ENCODE measurements at regions not wholly inside any gene's neighbourhood (a gene's known extent, or its start where the extent isn't known, plus 50 kb on each side); places are given as distances from the start of the nearest gene placed in this dataset.
"Not testable (repeated sequence)": the region's sequence is repeated elsewhere in the genome, so short reads cannot be mapped to it uniquely, and the experiment has no call there.

DNA sequence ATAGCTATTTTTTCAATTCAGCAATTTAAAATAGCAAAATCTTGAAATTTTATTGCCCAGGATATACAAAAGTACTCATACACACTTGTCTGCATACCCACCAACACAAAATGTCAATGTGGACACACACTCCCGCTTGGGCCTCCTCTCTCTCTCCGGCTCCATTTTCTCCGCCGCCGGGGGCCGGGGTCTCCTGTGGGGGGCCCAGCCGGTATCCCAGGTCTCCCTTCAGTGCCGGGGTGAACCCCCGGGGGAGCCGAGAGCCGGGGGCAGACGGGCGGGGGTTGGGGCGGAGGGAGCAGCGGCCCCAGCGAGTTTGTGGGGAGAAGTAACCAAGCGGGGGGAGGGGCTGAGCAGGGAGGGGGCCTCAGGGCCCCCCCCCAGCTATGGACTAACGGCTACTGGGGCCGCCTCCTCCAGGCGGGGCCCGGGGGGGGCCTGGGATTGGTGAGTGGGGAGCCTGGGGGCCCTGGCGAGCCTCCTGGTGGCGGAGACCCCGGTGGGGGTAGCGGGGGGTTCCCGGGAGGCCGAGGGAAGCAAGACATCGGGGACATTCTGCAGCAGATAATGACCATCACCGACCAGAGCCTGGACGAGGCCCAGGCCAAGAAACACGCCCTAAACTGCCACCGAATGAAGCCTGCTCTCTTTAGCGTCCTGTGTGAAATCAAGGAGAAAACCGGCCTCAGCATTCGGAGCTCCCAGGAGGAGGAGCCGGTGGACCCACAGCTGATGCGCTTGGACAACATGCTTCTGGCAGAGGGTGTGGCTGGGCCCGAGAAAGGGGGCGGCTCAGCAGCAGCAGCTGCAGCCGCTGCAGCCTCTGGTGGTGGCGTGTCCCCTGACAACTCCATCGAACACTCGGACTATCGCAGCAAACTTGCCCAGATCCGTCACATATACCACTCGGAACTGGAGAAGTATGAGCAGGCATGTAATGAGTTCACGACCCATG lies 56.6 kb downstream of the CHST2 start:
- DNase-seq; intact Hi-C loops (cut with DNase I): not testable (repeated sequence)

DNA sequence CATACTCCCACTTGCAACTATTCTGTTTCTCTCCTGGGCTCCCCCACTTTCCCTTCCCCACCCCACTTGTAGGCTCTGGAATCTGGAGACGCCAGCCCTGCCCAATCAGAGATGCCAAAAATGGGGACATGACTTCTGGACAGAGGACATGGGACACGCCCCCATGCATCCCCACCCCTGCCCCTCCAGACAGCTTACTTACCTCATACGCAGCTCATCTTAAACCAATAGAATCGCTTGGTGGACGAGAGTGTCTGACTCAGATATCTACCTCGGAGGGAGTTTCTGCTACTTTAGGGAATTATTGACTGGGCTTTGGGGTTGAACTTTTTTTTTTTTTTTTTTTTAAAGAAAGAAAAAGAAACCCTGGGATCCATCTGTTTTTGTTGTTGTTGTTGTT lies 58.4 kb downstream of the CHST2 start:
- DNase-seq; intact Hi-C loops (cut with DNase I): not testable (repeated sequence)

DNA sequence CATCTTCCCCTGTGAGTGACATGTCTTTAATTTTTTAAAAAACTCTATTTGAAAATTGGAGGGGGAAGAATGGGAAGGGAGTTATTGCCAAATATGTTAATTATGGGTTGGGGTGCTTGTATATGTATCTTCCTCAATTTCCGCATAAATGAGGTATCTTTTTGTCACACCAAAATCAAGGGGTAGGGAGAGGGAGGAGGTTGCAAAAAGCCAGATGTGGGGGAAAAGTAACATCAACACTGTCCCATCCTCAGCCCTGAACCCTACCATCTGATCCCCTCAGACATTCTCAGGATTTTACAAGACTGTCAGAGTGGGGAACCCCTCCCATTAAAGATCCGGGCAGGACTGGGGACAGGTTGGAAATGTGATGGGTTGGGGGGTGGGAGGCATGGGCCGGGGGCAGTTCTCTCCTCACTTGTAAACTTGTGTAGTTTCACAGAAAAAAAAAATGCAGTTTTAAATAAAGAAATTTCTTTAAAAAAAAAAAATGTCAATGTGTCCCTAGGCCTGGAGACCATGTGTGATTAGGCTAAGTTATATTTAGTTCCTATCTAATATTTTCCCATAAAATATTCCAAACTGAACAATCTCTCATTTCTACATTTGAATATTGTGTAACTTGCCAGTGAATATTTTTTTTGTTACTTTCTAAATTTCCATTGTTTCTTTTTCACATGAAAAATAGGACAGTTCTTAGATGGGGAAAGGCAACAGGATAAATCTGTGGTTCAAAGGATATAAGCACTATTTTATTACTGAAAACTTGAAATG lies 59.4 kb downstream of the CHST2 start:
- DNase-seq; intact Hi-C loops (cut with DNase I): not testable (repeated sequence)

DNA sequence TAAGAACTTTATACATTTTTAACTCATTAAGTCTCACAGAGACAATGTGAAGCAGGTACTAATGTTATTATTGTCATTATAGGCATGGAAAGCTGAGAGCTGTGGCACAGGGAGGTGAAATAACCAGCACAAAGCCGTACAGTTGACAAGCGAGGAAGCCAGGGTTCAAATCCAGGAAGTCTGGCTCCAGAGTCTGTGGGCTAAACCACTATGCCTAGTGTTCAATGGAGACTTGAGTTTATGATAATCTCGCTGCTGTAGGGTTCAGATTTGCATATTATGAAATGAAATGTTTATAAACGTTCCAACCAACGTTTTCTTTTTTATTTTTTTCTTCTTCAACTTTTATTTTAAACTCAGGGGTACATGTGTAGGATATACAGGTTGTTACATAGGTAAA lies 60.0 kb downstream of the CHST2 start:
- DNase-seq = no peak
- intact Hi-C loops (cut with DNase I) = no loop called here

DNA sequence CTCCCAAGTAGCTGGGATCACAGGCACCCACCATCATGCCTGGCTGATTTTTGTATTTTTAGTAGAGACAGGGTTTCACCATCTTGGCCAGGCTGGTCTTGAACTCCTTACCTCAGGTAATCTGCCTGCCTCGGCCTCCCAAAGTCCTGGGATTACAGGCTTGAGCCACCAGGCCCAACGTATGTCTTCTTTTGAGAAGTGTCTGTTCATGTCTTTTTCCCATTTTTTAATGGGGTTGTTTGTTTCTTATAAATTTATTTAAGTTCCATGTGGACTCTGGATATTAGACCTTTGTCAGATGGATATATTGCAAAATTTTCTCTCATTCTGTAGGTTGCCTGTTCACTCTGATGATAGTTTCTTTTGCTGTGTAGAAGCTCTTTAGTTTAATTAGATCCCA lies 61.3 kb downstream of the CHST2 start:
- DNase-seq; intact Hi-C loops (cut with DNase I): not testable (repeated sequence)

DNA sequence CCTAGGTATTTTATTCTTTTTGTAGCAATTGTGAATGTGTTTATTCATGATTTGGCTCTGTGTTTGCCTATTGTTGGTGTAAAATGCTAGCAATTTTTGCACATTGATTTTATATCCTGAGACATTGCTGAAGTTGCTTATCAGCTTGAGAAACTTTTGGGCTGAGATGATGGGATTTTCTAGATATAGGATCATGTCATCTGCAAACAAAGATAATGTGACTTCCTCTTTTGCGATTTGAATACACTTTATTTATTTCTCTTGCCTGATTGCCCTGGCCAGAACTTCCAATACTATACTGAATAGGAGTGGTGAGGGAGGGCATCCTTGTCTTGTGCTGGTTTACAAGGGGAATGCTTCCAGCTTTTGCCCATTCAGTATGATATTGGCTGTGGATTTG lies 62.4 kb downstream of the CHST2 start:
- intact Hi-C loops (cut with DNase I); DNase-seq: not testable (repeated sequence)

DNA sequence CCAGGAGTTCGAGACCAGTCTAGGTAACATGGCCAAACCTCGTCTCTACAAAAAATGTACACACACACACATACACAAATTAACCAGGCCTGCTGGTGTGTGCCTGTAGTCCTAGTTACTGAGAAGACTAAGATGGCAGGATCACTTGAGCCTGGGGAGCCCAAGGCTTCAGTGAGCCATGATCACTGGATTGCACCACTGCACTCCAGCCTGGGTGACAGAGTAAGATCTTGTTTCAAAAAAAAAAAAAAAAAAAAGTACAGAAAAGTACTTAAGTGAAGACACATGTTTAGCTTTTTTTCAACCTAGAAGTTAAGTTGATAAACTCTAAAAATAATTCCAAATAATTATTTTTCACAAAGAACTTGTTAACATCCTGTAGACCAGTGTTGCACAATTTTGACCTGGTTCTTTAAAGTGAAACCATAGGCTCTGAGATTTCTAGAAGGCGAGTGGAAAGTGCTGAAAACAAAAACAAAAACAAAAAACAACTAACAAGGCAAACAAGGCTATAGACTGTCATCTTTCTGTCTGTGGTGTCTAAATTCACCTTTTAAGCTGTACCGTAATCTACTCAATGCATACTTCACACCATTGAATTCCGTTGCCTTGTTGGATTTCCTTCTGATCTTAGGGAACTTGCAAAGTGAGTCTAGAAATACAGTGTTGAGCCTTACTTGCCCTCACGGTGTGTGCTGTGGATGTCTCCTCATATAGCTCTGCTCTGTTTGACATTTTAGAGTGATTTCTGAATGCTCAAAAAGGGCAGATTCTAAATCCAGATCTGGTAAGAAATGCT lies 63.5 kb downstream of the CHST2 start:
- no peak for DNase-seq
- intact Hi-C loops (cut with DNase I) = no loop called here

DNA sequence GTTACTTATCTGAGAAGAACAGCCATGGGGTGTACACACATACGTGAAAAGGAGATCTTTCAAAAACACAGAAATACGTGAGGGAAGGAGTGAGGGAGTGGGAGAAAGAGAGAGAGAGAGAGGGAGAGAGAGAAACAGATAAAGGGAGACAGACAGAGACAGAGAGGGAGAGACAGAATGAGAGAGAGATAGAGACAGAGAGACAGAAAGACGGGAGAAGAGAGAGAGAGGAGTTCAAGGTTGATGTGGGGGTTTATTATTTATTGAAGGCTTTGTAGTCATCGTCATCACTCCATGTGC lies 64.0 kb downstream of the CHST2 start:
- no peak for DNase-seq
- intact Hi-C loops (cut with DNase I) = no loop called here

DNA sequence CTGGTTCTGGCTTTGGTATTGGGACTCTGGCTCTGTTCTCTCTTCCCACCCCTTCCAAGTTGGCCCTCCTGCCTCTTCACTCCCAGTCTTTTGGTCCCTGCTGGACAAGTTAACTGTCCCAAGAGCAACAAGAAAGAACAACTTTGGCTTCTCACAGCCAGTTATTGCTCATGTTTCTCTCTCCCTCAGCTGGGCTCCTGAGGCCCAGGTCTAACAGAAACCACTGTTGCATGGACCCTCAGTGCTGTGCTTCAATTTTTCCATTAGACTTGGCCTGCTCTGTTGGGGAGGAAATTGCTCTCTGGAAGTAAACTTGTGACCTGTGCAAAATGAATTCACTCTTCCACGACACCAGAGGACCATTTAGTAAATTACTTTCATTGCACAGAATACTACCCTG lies 64.5 kb downstream of the CHST2 start:
- intact Hi-C loops (cut with DNase I) = no loop called here
- no peak for DNase-seq

DNA sequence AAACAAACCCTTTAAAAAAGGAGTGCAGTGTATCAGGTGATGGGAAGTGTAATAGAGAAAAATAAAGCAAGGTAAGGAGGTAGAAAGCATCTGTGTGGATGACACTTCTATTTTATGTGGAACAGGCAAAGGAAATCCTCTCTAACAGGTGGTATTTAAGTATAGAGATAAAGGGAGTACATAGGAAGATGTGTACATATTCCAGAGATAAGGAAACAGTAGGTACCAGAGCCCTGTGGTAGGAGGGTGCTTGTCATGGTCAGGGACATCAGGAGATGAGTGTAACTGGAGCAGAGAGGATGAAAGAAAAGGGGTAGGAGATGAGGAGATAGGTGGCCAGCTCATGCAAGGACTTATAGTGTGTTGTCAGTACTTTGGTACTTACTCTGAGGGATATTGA lies 65.8 kb downstream of the CHST2 start:
- DNase-seq = no peak
- intact Hi-C loops (cut with DNase I) = no loop called here

DNA sequence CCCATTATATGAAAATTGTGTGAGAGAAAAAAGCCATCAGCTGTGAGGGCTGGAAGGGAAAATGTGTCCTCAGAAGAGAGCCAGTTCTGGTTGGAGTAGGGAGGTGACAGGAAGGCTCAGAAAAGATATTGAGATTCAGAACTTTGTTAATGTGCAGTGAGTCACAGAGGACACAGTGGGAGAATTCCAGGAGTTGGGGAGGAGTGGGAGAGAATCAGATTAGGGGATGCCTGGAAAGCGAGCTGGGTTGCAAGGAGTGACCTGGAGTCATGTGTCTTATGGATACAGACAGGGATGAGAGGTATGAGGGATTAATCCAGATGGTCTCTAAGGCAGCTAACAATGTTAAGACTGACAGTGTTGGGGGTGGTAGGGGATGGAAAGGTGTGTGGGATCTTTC lies 67.5 kb downstream of the CHST2 start:
- DNase-seq = no peak
- intact Hi-C loops (cut with DNase I) = no loop called here

DNA sequence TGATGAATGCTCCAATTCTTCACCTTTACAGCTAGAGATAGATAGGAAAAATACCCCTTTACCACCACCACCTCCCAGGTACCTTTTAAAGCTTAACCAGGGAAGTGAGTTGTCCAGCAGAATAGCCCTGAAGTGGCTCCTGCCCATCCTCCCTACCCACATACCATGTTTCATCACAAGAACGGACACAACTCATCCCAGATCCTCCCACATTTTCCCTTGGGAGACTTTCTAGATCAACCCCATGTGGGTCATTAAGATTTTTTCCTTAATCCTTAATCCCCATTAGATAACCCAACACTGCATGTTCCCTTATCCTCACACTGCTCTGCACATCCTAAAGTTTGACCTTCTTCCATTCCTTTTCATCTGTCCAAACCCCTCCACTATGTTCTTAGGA lies 69.3 kb downstream of the CHST2 start:
- intact Hi-C loops (cut with DNase I) = no loop called here
- no peak for DNase-seq

DNA sequence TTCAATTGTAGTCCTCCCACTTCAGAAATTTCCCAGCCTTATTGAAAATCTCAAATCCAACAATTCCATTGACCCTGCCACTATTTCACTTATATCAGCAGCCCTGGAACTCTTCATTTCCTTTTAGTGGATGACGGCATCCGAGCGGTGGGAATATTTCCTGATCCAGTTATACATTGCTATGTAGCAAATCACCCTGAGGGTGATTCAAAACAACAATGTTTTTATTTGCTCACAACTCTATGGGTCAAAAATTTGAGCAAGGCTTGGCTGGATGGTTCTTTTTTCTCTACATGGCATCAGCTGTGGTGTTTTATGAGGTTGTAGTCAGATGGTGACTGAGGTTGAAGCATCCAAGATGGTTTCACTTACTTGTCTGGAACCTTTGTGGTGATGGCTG lies 70.5 kb downstream of the CHST2 start:
- no peak for DNase-seq
- intact Hi-C loops (cut with DNase I) = no loop called here

DNA sequence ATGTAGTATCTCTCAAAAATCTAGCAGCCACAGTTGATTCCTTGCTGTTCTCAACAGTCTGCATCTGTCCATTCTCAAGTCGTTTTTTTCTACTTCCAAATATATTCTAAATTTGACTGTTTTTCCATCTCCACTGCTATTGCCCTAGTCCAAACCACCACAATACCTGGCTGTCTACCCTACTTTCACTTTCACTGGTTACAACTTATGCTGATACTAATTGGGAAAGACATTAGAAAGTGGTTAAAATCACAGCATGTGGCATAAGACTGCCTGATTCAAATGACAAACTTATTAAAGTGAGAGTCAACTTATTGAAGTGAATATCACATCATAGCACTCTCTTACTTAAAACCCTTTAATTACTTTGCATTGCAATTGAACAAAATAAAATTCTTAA lies 72.6 kb downstream of the CHST2 start:
- no peak for DNase-seq
- intact Hi-C loops (cut with DNase I) = no loop called here

DNA sequence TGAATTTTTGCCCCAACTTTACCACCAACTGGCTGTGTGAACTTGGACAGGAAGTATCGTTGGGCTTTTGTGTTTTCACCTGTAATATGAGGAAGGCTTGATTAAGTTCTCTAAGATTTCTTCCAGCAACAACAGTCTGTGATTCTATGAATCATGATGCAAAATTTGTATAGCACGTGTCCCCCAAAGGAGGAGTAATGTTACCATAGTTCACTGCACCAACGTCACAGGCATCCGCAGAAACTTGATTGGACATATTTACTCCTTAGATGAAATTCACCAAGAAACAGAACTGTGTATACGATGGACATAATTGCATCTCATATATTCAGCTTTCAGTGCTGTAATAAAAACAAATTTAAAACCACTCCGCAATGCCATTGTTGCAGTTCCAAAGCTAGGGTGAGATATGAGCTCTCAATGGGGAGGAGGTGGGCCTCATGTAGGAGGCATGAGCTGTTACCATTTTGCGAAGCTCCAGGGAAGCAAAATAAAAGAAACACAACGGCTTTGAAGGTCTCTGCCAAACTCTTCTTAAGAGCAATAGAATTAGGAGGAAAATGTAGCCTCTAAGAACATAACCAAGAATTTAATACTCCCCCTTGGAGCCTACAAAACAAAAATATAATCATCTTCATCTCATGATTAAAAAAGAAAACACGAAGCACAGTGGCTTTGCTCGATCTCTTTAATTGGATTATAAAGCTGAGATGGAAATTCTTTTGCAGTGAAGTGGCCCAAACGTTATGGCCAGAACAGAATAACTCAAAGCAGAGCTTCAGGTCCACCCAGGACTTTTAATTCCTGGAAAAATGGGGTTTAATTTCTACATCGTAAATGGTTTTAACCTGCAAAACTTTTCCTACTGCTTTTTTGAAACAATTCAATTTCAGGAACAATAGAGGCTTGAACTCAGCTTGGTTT lies 80.7 kb downstream of the CHST2 start:
- DNase-seq = no peak
- intact Hi-C loops (cut with DNase I) = no loop called here

DNA sequence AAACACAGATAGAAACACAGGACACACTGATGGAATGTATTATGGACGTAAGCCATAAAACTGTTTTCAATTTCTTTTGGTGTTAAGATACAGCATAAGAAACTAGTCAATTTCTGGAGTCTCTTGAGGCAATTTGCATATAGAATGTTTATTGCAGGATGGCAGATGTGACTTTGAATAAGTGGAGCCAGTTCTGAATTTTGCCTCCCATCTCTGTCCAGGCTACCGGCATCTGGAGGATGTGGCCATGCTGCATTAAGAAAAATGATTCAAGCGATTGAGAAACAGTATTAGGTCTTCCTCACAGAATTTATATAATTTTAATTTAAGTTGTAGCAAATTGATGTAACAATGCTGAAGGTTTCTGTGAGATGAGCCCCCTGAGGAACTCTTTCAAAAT lies 81.5 kb downstream of the CHST2 start:
- DNase-seq = no peak
- intact Hi-C loops (cut with DNase I) = no loop called here

DNA sequence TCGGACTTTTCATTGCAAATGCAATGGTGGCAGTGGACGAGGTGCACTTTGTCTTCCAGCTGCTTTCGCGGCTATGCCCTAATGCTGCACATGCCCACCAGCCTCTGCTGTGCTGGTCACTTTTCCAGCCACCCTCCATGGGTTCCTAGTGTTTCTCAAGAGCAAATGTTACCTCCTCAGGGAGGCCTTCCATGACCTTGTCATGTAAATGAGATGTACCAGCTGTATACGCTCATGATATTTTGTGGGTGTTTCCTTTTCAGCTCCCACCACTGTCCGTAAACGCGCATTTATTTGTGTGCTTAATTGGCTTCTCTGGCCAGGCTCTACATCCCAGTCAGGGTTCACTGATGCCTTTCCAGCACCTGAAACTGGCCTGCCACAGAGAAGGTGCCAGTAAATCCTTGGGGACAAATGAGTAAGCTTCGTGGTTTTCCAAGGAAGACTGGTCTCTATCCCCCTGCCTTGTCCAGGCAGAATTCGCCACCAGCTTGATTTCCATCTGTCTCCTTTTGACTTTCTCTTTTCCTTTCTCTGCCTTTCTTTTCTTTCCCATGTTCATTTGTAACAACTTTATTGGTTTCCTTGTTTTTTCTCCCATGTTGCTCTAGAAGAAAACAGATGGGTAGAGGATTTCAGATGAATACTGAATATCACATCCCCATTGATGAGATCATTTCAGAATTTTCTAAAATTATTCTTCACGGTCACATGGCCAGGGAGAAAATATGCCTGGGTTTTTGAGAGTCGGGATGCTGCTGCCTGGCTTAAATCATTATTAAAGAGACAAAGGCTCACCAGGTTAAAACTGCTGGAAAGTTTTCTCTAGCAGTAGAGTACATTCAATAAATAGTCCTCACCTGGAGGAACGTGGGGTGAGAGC lies 82.5 kb downstream of the CHST2 start:
- intact Hi-C loops (cut with DNase I) = no loop called here

DNA sequence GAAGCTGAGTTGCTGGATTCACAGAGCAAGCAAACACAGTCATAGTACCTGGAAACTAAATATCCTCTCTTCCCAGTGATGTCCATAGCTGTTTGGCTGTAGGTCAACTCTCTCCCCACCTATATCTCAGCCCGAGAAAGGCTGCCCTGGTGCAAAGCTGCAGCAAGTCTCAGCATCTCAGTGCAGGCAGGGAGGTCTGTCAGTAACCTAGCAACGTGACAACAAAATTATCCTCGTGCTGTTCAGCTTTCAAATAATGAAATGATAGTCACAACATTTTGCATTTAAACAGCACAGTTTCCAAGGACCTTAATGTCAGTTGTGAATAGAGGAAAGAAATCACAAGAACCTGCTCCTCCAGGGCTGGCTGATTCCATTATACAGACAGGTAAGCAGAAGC lies 83.6 kb downstream of the CHST2 start:
- intact Hi-C loops (cut with DNase I) = no loop called here
- peak in 1 of 10 donors; percentile 38 for DNase-seq

More for the DNA sequence above, 82.5 kb downstream of the CHST2 start:
- no peak for DNase-seq

DNA sequence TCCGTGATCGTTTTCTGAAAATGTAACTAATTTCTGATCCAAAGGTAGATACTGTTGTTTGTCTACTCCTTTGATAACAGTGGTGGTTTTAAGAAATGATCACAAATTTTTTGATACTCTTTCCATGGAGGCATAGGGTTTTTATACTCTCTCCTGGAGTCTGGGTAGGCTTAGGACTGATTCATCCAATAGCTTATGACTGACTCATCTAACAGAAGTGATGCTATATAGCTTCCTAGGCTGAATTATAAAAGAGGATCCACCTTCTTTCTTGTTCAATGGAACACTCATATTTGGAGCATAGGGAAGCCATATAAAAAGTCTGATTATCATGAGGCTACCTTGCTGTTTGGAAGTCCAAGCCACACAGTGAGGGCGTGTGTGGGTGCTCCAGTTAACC lies 84.3 kb downstream of the CHST2 start:
- no peak for DNase-seq
- intact Hi-C loops (cut with DNase I) = no loop called here

Measured in posterior cingulate gyrus (tissue), 11 donors.